Mesenchymal stem cell (in vitro differentiated cells and primary cell): ENCODE measurements at regions not wholly inside any gene's neighbourhood (a gene's known extent, or its start where the extent isn't known, plus 50 kb on each side); places are given as distances from the start of the nearest gene placed in this dataset.

ENCODE experiments used
- DNase-seq: peaks from one replicate; pipeline ENCODE4 v3.0.0-alpha.2; 2013
- H2AFZ ChIP-seq: one replicate; pipeline ENCODE4 v1.6.1; 2013; ENCODE audit warnings: low read depth, mild to moderate bottlenecking, control low read depth, inconsistent platforms, low read length, moderate library complexity
- H2AK5ac ChIP-seq: 2 replicates; pipeline ENCODE4 v1.6.1; 2013; ENCODE audit warnings: low read length, moderate library complexity, mild to moderate bottlenecking, inconsistent platforms; ENCODE audit not compliant: severe bottlenecking
- H2BK120ac ChIP-seq: one replicate; pipeline ENCODE4 v1.6.1; 2013; ENCODE audit warnings: low read depth, mild to moderate bottlenecking, inconsistent platforms, low read length, moderate library complexity
- H2BK12ac ChIP-seq, 2 experiments: one replicate each; pipeline ENCODE4 v1.6.1; 2013; ENCODE audit warnings: inconsistent platforms in 2 of 2, low read length in 2 of 2, mild to moderate bottlenecking in 2 of 2, moderate library complexity in 2 of 2, control low read depth in 1 of 2
- H2BK15ac ChIP-seq: one replicate; pipeline ENCODE4 v1.6.1; 2013; ENCODE audit warnings: mild to moderate bottlenecking, low read depth, inconsistent platforms; ENCODE audit not compliant: poor library complexity, severe bottlenecking
- H2BK5ac ChIP-seq: 2 replicates; pipeline ENCODE4 v1.6.1; 2013; ENCODE audit warnings: low read depth, mild to moderate bottlenecking, low read length, control low read depth, inconsistent platforms; ENCODE audit not compliant: poor library complexity, severe bottlenecking
- H3K14ac ChIP-seq, 2 experiments: one replicate each; pipeline ENCODE4 v1.6.1; 2013; ENCODE audit warnings: inconsistent platforms in 2 of 2, low read length in 2 of 2, control low read depth in 1 of 2, mild to moderate bottlenecking in 1 of 2, moderate library complexity in 1 of 2
- H3K18ac ChIP-seq, 2 experiments: one replicate each; pipeline ENCODE4 v1.6.1; 2013; ENCODE audit warnings: inconsistent platforms in 2 of 2, low read length in 2 of 2, control low read depth in 1 of 2, low read depth in 1 of 2, mild to moderate bottlenecking in 1 of 2
- H3K23ac ChIP-seq, 2 experiments: one replicate each; pipeline ENCODE4 v1.6.1; 2013; ENCODE audit warnings: inconsistent platforms in 2 of 2, low read length in 2 of 2, mild to moderate bottlenecking in 2 of 2, moderate library complexity in 2 of 2, control low read depth in 1 of 2
- H3K27ac ChIP-seq: 2 replicates; pipeline ENCODE4 v1.5.1; 2013; ENCODE audit warnings: mild to moderate bottlenecking, moderate library complexity, low read length, control low read depth, inconsistent platforms; ENCODE audit not compliant: poor library complexity, severe bottlenecking
- H3K27me3 ChIP-seq, 2 experiments: 2 replicates each; pipeline versions ENCODE4 v1.6.1 to v1.7.0; 2013; ENCODE audit warnings: low read length in 2 of 2, mild to moderate bottlenecking in 2 of 2, moderate library complexity in 2 of 2, control low read depth in 1 of 2, inconsistent platforms in 1 of 2; ENCODE audit not compliant: control insufficient read depth in 1 of 2, insufficient read depth in 1 of 2
- H3K36me3 ChIP-seq, 2 experiments: 2 replicates each; pipeline versions ENCODE4 v1.6.1 to v1.7.0; 2013; ENCODE audit warnings: low read length in 2 of 2, control low read depth in 1 of 2, inconsistent platforms in 1 of 2, low read depth in 1 of 2, mild to moderate bottlenecking in 1 of 2; ENCODE audit not compliant: insufficient read depth in 2 of 2, control insufficient read depth in 1 of 2
- H3K4ac ChIP-seq, 2 experiments: one replicate each; pipeline ENCODE4 v1.6.1; 2013; ENCODE audit warnings: inconsistent platforms in 2 of 2, low read length in 2 of 2, mild to moderate bottlenecking in 2 of 2, moderate library complexity in 2 of 2, control low read depth in 1 of 2, low read depth in 1 of 2
- H3K4me1 ChIP-seq: 2 replicates; pipeline ENCODE4 v1.6.1; 2013; ENCODE audit warnings: low read depth, low read length, control low read depth; ENCODE audit not compliant: control insufficient read depth, insufficient read depth
- H3K4me2 ChIP-seq: 2 replicates; pipeline ENCODE4 v1.6.1; 2013; ENCODE audit warnings: low read length, mild to moderate bottlenecking, inconsistent platforms; ENCODE audit not compliant: poor library complexity, severe bottlenecking
- H3K4me3 ChIP-seq, 2 experiments: 2 replicates each; pipeline versions ENCODE4 v1.5.1 to v1.7.0; 2013; ENCODE audit warnings: low read length in 2 of 2, mild to moderate bottlenecking in 2 of 2, control low read depth in 1 of 2, low read depth in 1 of 2; ENCODE audit not compliant: insufficient read depth in 1 of 2
- H3K79me1 ChIP-seq: replicated peaks from 2 replicates; pipeline ENCODE4 v1.6.1; 2013; ENCODE audit warnings: mild to moderate bottlenecking, control low read depth, low read length, inconsistent platforms; ENCODE audit not compliant: poor library complexity, severe bottlenecking
- H3K9ac ChIP-seq: 2 replicates; pipeline ENCODE4 v1.7.0; 2013; ENCODE audit warnings: mild to moderate bottlenecking, low read length, moderate library complexity
- H3K9me3 ChIP-seq: 2 replicates; pipeline ENCODE4 v1.7.0; 2013; ENCODE audit warnings: mild to moderate bottlenecking, low read length; ENCODE audit not compliant: control insufficient read depth
- H4K8ac ChIP-seq: one replicate; pipeline ENCODE4 v1.6.1; 2013; ENCODE audit warnings: inconsistent platforms, mild to moderate bottlenecking, low read length, moderate library complexity
- H4K91ac ChIP-seq: one replicate; pipeline ENCODE4 v1.6.1; 2013; ENCODE audit warnings: mild to moderate bottlenecking, low read length, inconsistent platforms
- WGBS: methylation state at CpG from one replicate; pipeline ENCODE4 v1.1.7; 2013; ENCODE audit warnings: mixed read lengths; 5-methylcytosine and 5-hydroxymethylcytosine counted together

DNA sequence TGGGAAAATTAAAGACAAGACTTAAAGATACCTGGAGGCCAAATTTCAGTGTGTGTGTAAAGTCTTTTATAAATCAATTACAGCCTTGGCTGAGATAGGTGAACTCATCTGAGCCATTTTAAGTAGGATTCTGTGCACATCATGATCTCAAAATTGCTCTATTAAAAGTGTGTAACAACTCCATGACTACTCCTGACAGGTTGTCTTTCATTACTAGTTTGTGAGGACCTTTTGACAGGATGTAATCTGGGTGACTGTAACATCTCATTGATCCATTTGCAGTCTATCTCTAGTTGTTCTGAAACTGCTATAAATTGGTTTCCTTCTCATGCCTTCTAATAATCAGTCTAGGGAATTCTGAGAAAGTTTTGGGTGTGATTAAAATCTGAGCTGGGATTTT lies 753.3 kb downstream of the SLITRK5 start:
- H3K4me1 ChIP-seq, result no peaks in the 10 kb centered on the region
- H3K27ac ChIP-seq, result no peak overlapping the region
- no peak for DNase-seq
- no peak overlapping the region for H2BK5ac ChIP-seq
- no peak overlapping the region for H3K14ac ChIP-seq
- no peak overlapping the region for H3K18ac ChIP-seq
- H3K9me3 ChIP-seq, result peaks cover 31% of the 10 kb centered on the region
- no peak overlapping the region for H2AK5ac ChIP-seq
- no peak overlapping the region for H3K4me2 ChIP-seq
- H2BK12ac ChIP-seq, result no peak overlapping the region
- H3K4ac ChIP-seq, result no peak overlapping the region
- no peak overlapping the region for H3K9ac ChIP-seq
- no peak overlapping the region for H3K23ac ChIP-seq
- H3K27me3 ChIP-seq, result no peaks in the 10 kb centered on the region
- no peaks in the 10 kb centered on the region for H3K79me1 ChIP-seq
- no peaks in the 10 kb centered on the region for H3K36me3 ChIP-seq
- H4K91ac ChIP-seq, result no peak overlapping the region
- no peak overlapping the region for H4K8ac ChIP-seq
- H2BK120ac ChIP-seq, result no peak overlapping the region
- H2BK15ac ChIP-seq, result no peak overlapping the region
- H2AFZ ChIP-seq, result no peak overlapping the region
- H3K4me3 ChIP-seq, result no peak overlapping the region

DNA sequence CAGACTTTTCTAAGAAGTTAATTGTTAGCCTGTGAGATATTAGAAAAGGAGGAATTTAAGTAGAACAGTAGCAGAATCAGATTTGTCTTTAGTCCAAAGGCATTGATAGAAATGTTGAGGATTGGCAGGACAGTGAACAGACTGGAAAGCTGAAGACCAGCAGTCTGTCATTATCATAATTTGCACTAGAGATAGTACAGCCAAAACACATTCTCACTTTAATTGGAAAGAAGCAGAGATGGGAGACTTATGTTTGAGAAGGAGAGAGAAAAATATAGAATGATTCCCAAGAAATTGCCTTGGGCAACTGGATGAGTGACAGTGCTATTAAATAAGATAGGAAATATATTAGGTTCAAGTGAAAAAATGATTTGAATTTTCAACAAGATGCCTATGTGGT lies 755.5 kb downstream of the SLITRK5 start:
- Histone ChIP-seq H3K79me1 (no peaks in the 10 kb centered on the region), H4K8ac (no peak overlapping the region), H3K36me3 (no peaks in the 10 kb centered on the region), H2AFZ (no peak overlapping the region), H3K18ac (no peak overlapping the region), H2BK15ac (no peak overlapping the region), H2BK12ac (no peak overlapping the region), H2BK120ac (no peak overlapping the region), H3K14ac (no peak overlapping the region), H3K27me3 (no peaks in the 10 kb centered on the region), H3K4me3 (no peak overlapping the region), H2AK5ac (no peak overlapping the region), H3K23ac (no peak overlapping the region), H3K9ac (no peak overlapping the region), H3K4ac (no peak overlapping the region), H4K91ac (no peak overlapping the region), H3K27ac (no peak overlapping the region), H3K9me3 (peaks cover 41% of the 10 kb centered on the region), H2BK5ac (no peak overlapping the region), H3K4me1 (no peaks in the 10 kb centered on the region), H3K4me2 (no peak overlapping the region)
- no peak for DNase-seq

DNA sequence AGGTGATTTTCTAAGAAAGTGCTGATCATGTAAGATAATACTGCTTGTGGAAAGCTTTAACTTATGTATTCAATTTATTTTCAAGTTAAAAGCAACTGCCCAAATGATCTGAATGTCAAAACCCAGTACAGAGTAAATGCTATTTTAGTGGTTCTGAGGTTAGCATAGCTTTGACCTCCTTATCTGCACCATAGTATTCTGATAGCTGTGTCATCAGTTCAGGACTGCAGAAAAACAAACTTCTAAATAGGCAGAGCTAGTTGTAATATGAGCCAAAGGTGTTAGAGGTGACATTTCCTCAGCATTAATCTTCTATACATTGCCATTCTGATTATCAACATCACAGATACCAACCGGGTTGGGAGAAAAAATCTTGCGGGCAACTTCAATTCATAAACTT lies 758.7 kb downstream of the SLITRK5 start:
- H2AFZ ChIP-seq, result no peak overlapping the region
- H3K79me1 ChIP-seq, result no peaks in the 10 kb centered on the region
- no peaks in the 10 kb centered on the region for H3K4me1 ChIP-seq
- H4K8ac ChIP-seq, result no peak overlapping the region
- H4K91ac ChIP-seq, result no peak overlapping the region
- no peak overlapping the region for H3K18ac ChIP-seq
- no peak overlapping the region for H3K4ac ChIP-seq
- H2BK15ac ChIP-seq, result no peak overlapping the region
- H3K4me2 ChIP-seq, result no peak overlapping the region
- H2BK120ac ChIP-seq, result no peak overlapping the region
- DNase-seq, result no peak
- no peak overlapping the region for H3K27ac ChIP-seq
- H2BK5ac ChIP-seq, result no peak overlapping the region
- no peak overlapping the region for H2AK5ac ChIP-seq
- no peak overlapping the region for H2BK12ac ChIP-seq
- no peak overlapping the region for H3K23ac ChIP-seq
- peaks cover 54% of the 10 kb centered on the region for H3K9me3 ChIP-seq
- no peaks in the 10 kb centered on the region for H3K27me3 ChIP-seq
- no peak overlapping the region for H3K14ac ChIP-seq
- WGBS, result 94% methylated on average over 2 of the region's 2 CpGs
- H3K9ac ChIP-seq, result no peak overlapping the region
- no peaks in the 10 kb centered on the region for H3K36me3 ChIP-seq
- H3K4me3 ChIP-seq, result no peak overlapping the region

DNA sequence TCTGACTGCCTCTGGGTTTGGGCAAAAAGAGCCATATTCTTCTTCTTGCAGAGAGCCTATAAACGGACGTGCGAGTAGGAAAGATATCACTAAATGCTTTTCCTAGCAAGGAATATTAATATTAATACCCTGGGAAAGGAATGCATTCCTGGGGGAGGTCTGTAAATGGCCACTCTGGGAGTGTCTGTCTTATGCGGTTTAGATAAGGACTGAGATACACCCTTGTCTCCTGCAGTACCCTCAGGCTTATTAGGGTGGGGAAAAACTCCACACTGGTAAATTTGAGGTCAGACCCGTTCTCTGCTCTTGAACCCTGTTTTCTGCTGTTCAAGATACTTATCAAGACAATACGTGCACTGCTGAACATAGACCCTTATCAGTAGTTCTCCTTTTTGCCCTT lies 763.8 kb downstream of the SLITRK5 start:
- Histone ChIP-seq H4K8ac (no peak overlapping the region), H3K4me1 (no peaks in the 10 kb centered on the region), H3K14ac (no peak overlapping the region), H3K27ac (no peak overlapping the region), H3K4me2 (no peak overlapping the region), H2BK120ac (no peak overlapping the region), H2BK15ac (no peak overlapping the region), H3K23ac (no peak overlapping the region), H2BK12ac (no peak overlapping the region), H3K9ac (no peak overlapping the region), H3K9me3 (peaks cover 43% of the 10 kb centered on the region), H3K4ac (no peak overlapping the region), H3K36me3 (no peaks in the 10 kb centered on the region), H3K79me1 (no peaks in the 10 kb centered on the region), H3K4me3 (no peak overlapping the region), H3K18ac (no peak overlapping the region), H2AK5ac (no peak overlapping the region), H2AFZ (no peak overlapping the region), H3K27me3 (no peaks in the 10 kb centered on the region), H2BK5ac (no peak overlapping the region), H4K91ac (no peak overlapping the region)
- DNase-seq, result no peak
- 80% methylated on average over 3 of the region's 6 CpGs for WGBS
